PC-3 (cell line): ENCODE measurements at regions not wholly inside any gene's neighbourhood (a gene's known extent, or its start where the extent isn't known, plus 50 kb on each side); places are given as distances from the start of the nearest gene placed in this dataset.
"Not testable (repeated sequence)": the region's sequence is repeated elsewhere in the genome, so short reads cannot be mapped to it uniquely, and the experiment has no call there.

Experiments
- ATAC-seq: fragments of 200-7000 bp; cut with Tn5 transposase; 2 replicates; pipeline ENCODE4 v1.9.1; 2020; ENCODE audit warnings: mild to moderate bottlenecking, moderate library complexity
- BruUV-seq: library from RNA; stranded (reverse); fragments of 400-500 nt; replicated peaks from 2 replicates; lab custom pipeline; 2021; lab: Mats Ljungman, UMichigan
- CTCF ChIA-PET: fragments of 300-600 bp; sonication (Branson Sonifier 250); formaldehyde crosslinking; loops from one replicate; lab custom pipeline; 2022; ENCODE audit warnings: antibody characterized with exemption; lab: Charles Lee
- POLR2A ChIA-PET: fragments of 300-600 bp; sonication (Branson Sonifier 250); formaldehyde crosslinking; loops from one replicate; lab custom pipeline; 2022; ENCODE audit warnings: antibody characterized with exemption; ENCODE audit not compliant: unreplicated experiment; lab: Charles Lee
- DNase-seq: peaks from one replicate; pipeline ENCODE4 v3.0.0-alpha.2; 2015
- H2AFZ ChIP-seq: fragments of 300-600 bp; sonication (generic); 2 replicates; pipeline ENCODE4 v1.6.0; 2016; ENCODE audit warnings: antibody characterized with exemption, low read length
- H3F3A ChIP-seq: fragments of 300-600 bp; sonication (generic); one replicate; pipeline ENCODE4 v1.6.0; 2017; ENCODE audit warnings: antibody characterized with exemption, low read length, control low read depth, mild to moderate bottlenecking; ENCODE audit not compliant: unreplicated experiment
- H3K27ac ChIP-seq: fragments of 300-600 bp; sonication (generic); 2 replicates; pipeline ENCODE4 v1.5.1; 2016; ENCODE audit warnings: mild to moderate bottlenecking, low read length
- H3K27me3 ChIP-seq: fragments of 300-600 bp; sonication (generic); 2 replicates; pipeline ENCODE4 v1.6.1; 2016; ENCODE audit warnings: low read length, mixed read lengths
- H3K36me3 ChIP-seq: fragments of 300-600 bp; sonication (generic); 2 replicates; pipeline ENCODE4 v1.6.1; 2016; ENCODE audit warnings: low read depth, mixed run types, low read length, mixed read lengths
- H3K4me1 ChIP-seq: fragments of 300-600 bp; sonication (generic); 2 replicates; pipeline ENCODE4 v1.5.1; 2016; ENCODE audit warnings: low read length; ENCODE audit not compliant: insufficient read depth
- H3K4me2 ChIP-seq: fragments of 300-600 bp; sonication (generic); 2 replicates; pipeline ENCODE4 v1.6.0; 2016; ENCODE audit warnings: low read length
- H3K4me3 ChIP-seq: fragments of 300-600 bp; sonication (generic); 2 replicates; pipeline ENCODE4 v1.5.1; 2016; ENCODE audit warnings: mild to moderate bottlenecking, low read length, mixed read lengths
- H3K79me2 ChIP-seq: fragments of 300-600 bp; sonication (generic); 2 replicates; pipeline ENCODE4 v1.6.1; 2017; ENCODE audit warnings: low read length, mixed read lengths
- H3K9ac ChIP-seq: fragments of 300-600 bp; sonication (generic); 2 replicates; pipeline ENCODE4 v1.6.0; 2016; ENCODE audit warnings: mild to moderate bottlenecking, low read length
- H3K9me2 ChIP-seq: fragments of 300-600 bp; sonication (generic); replicated peaks from 2 replicates; pipeline ENCODE4 v1.6.1; 2016; ENCODE audit warnings: mixed run types, low read length, mixed read lengths
- H3K9me3 ChIP-seq: fragments of 300-600 bp; sonication (generic); 2 replicates; pipeline ENCODE4 v1.6.1; 2016; ENCODE audit warnings: low read length, mixed read lengths
- H4K20me1 ChIP-seq: fragments of 300-600 bp; sonication (generic); 2 replicates; pipeline ENCODE4 v1.6.1; 2016; ENCODE audit warnings: low read length, mixed read lengths
- CTCF ChIP-seq: fragments of 300-600 bp; sonication (generic); conservative IDR thresholded peaks from 2 replicates; pipeline ENCODE4 v1.5.1; 2017; ENCODE audit warnings: antibody characterized with exemption, low read depth, mild to moderate bottlenecking, low read length
- EZH2 ChIP-seq: fragments of 300-600 bp; sonication (generic); IDR thresholded peaks from one replicate; pipeline ENCODE4 v1.6.1; 2017; ENCODE audit warnings: antibody characterized with exemption, mild to moderate bottlenecking, low read length; ENCODE audit not compliant: unreplicated experiment
- EZH2phosphoT487 ChIP-seq: fragments of 300-600 bp; sonication (generic); IDR thresholded peaks from 2 replicates; pipeline ENCODE4 v1.6.1; 2018; ENCODE audit warnings: mild to moderate bottlenecking, antibody characterized with exemption, low read length, borderline replicate concordance
- intact Hi-C: fragments of 100-400 bp; cut with micrococcal nuclease; formaldehyde crosslinking; loops from 2 replicates; pipeline ENCODE4 v1.9.0; 2023

- no TSS peak for BruUV-seq
- ATAC-seq (no peak), DNase-seq (no peak)
- H3K4me1 ChIP-seq: no peaks in the 10 kb centered on the region
- no peak overlapping the region for H3K4me3 ChIP-seq
- no peaks in the 10 kb centered on the region for H3F3A ChIP-seq
- H3K9me2 ChIP-seq: no peaks in the 10 kb centered on the region
- peaks cover 31% of the 10 kb centered on the region for H3K27me3 ChIP-seq
- H2AFZ ChIP-seq: no peak overlapping the region
- ChIA-PET CTCF (no interaction called here), POLR2A (no interaction called here)
- no peak overlapping the region for H3K9ac ChIP-seq
- no peak overlapping the region for H3K4me2 ChIP-seq
- no peak overlapping the region for H3K27ac ChIP-seq
- TF ChIP-seq EZH2 (no peak), CTCF (no peak), EZH2phosphoT487 (no peak)
- no peaks in the 10 kb centered on the region for H3K36me3 ChIP-seq
- no peaks in the 10 kb centered on the region for H4K20me1 ChIP-seq
- no peaks in the 10 kb centered on the region for H3K9me3 ChIP-seq
- intact Hi-C loops: no loop called here
- H3K79me2 ChIP-seq: no peaks in the 10 kb centered on the region
Measured at GRCh38 chr14:65991104-65991503, 495.1 kb upstream of the CCDC196 start.

- CTCF ChIA-PET, H3F3A ChIP-seq, intact Hi-C loops, H3K9ac ChIP-seq, H3K4me3 ChIP-seq, H4K20me1 ChIP-seq, ATAC-seq, H3K9me2 ChIP-seq, H3K4me2 ChIP-seq, H3K36me3 ChIP-seq, H3K9me3 ChIP-seq, BruUV-seq, H3K79me2 ChIP-seq, H2AFZ ChIP-seq, H3K27ac ChIP-seq, H3K4me1 ChIP-seq, DNase-seq, POLR2A ChIA-PET: not testable (repeated sequence)
- H3K27me3 ChIP-seq: peaks cover 26% of the 10 kb centered on the region; the same call in 1 of the 2 replicates
Measured at GRCh38 chr14:65991935-65992334, 494.2 kb upstream of the CCDC196 start.

GRCh38 chr14:65993103-65993502, 493.1 kb upstream of the CCDC196 start:
- Histone ChIP-seq H3K36me3 (no peaks in the 10 kb centered on the region), H3K27ac (no peak overlapping the region), H3K4me3 (no peak overlapping the region), H3K27me3 (peaks cover 23% of the 10 kb centered on the region; the same call in 1 of the 2 replicates), H3K4me1 (no peaks in the 10 kb centered on the region), H4K20me1 (no peaks in the 10 kb centered on the region), H3K9me2 (no peaks in the 10 kb centered on the region), H2AFZ (no peak overlapping the region), H3K9me3 (no peaks in the 10 kb centered on the region), H3F3A (no peaks in the 10 kb centered on the region), H3K79me2 (no peaks in the 10 kb centered on the region), H3K4me2 (no peak overlapping the region), H3K9ac (no peak overlapping the region)
- ATAC-seq: no peak
- intact Hi-C loops: no loop called here
- BruUV-seq: no TSS peak
- no peak for TF ChIP-seq CTCF
- TF ChIP-seq EZH2phosphoT487: no peak
- TF ChIP-seq EZH2: no peak
- ChIA-PET POLR2A (no interaction called here), CTCF (no interaction called here)
- no peak for DNase-seq
